ENCODE measurements at regions not wholly inside any gene's neighbourhood (a gene's known extent, or its start where the extent isn't known, plus 50 kb on each side); places are given as distances from the start of the nearest gene placed in this dataset.

DNA sequence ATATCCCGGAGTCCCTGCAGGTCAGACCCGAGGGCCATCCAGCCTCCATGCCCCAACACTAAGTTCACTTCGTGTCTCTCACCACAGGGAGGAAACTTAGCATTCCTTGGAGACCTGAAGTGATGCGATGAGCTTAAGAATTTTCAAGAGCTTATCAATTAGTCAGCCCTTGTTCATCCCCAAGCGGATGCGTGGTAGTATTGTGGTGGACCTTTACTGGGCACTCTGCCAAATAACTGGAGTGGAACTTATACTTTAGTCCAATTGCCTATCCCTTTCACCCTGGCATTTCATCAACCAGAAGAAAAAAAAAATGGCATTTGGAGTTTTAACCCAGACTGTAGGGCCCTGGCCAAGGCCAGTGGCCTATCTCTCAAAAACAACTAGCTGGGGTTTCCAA lies 137.1 kb downstream of the RELL1 start:
- TF ChIP-seq POLR2A (IDR thresholded peaks at IDR 0.05; ENCODE audit: extremely low read depth, insufficient read length) = no peak
- TF ChIP-seq CTCF (IDR thresholded peaks at IDR 0.05; ENCODE audit: low read depth, low read length) = no peak
- no peak for TF ChIP-seq MYC (IDR thresholded peaks at IDR 0.05; ENCODE audit: low read depth, low read length)
- TF ChIP-seq, protein P1, sequence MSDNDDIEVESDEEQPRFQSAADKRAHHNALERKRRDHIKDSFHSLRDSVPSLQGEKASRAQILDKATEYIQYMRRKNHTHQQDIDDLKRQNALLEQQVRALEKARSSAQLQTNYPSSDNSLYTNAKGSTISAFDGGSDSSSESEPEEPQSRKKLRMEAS (IDR thresholded peaks at IDR 0.05; ENCODE audit: low read depth, low read length) = no peak
